ENCODE measurements at regions not wholly inside any gene's neighbourhood (a gene's known extent, or its start where the extent isn't known, plus 50 kb on each side); places are given as distances from the start of the nearest gene placed in this dataset.

DNA sequence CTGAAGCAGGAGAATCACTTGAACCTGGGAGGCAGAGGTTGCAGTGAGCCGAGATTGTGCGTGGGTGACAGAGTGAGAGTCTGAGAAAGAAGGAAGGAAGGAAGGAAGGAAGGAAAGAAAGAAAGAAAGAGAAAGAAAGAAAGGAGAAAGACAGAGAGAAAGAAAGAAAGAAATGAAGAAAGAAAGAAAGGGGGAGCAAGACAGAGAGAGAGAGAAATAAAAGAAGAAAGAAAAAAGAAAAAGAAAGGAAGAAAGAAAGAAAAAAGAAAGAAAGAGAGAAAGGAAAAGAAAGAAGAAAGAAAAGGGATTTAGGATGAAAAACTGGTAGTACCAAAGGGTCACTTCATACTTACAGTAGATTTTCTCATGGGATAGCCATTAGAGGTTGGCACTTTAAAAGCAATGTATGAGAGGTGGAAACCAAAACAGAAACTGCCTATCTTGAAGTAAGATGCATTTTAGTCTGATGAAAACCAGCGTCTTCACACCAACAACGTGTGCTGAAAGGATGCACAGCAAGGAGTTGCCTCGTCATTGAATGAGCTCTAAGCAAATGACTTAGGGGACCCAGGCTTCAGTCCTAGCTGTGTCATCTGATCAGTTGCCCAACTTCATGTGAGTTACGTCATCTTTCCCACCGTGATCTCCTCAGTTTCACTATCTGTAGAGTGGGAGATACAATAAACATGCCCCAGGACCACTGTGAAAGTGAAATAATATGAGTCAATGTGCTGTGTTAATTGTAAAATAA lies 133.9 kb upstream of the NEDD9 start:
- no peak for TF ChIP-seq TP53 (CRISPR knock-in tag; IDR thresholded peaks at IDR 0.05)
- TF ChIP-seq, protein P1, sequence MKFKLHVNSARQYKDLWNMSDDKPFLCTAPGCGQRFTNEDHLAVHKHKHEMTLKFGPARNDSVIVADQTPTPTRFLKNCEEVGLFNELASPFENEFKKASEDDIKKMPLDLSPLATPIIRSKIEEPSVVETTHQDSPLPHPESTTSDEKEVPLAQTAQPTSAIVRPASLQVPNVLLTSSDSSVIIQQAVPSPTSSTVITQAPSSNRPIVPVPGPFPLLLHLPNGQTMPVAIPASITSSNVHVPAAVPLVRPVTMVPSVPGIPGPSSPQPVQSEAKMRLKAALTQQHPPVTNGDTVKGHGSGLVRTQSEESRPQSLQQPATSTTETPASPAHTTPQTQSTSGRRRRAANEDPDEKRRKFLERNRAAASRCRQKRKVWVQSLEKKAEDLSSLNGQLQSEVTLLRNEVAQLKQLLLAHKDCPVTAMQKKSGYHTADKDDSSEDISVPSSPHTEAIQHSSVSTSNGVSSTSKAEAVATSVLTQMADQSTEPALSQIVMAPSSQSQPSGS (CRISPR knock-in tag; IDR thresholded peaks at IDR 0.05; ENCODE audit: borderline replicate concordance, low read depth): no peak
- TF ChIP-seq, protein P2, sequence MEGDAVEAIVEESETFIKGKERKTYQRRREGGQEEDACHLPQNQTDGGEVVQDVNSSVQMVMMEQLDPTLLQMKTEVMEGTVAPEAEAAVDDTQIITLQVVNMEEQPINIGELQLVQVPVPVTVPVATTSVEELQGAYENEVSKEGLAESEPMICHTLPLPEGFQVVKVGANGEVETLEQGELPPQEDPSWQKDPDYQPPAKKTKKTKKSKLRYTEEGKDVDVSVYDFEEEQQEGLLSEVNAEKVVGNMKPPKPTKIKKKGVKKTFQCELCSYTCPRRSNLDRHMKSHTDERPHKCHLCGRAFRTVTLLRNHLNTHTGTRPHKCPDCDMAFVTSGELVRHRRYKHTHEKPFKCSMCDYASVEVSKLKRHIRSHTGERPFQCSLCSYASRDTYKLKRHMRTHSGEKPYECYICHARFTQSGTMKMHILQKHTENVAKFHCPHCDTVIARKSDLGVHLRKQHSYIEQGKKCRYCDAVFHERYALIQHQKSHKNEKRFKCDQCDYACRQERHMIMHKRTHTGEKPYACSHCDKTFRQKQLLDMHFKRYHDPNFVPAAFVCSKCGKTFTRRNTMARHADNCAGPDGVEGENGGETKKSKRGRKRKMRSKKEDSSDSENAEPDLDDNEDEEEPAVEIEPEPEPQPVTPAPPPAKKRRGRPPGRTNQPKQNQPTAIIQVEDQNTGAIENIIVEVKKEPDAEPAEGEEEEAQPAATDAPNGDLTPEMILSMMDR (IDR thresholded peaks at IDR 0.05): no peak
- no peak for TF ChIP-seq CBFB (CRISPR knock-in tag; IDR thresholded peaks at IDR 0.05; ENCODE audit: low read depth)
- no peak for TF ChIP-seq NR3C1 (CRISPR knock-in tag; conservative IDR thresholded peaks at IDR 0.05; ENCODE audit: low read depth)
- TF ChIP-seq, protein P3, sequence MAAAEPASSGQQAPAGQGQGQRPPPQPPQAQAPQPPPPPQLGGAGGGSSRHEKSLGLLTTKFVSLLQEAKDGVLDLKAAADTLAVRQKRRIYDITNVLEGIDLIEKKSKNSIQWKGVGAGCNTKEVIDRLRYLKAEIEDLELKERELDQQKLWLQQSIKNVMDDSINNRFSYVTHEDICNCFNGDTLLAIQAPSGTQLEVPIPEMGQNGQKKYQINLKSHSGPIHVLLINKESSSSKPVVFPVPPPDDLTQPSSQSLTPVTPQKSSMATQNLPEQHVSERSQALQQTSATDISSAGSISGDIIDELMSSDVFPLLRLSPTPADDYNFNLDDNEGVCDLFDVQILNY (CRISPR knock-in tag; IDR thresholded peaks at IDR 0.05): no peak
- TF ChIP-seq, protein P4, sequence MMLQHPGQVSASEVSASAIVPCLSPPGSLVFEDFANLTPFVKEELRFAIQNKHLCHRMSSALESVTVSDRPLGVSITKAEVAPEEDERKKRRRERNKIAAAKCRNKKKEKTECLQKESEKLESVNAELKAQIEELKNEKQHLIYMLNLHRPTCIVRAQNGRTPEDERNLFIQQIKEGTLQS (CRISPR knock-in tag; conservative IDR thresholded peaks at IDR 0.05): no peak
- no peak for TF ChIP-seq SP1 (CRISPR knock-in tag; conservative IDR thresholded peaks at IDR 0.05)
- TF ChIP-seq NR1H2 (CRISPR knock-in tag; IDR thresholded peaks at IDR 0.05): no peak
- TF ChIP-seq JUN (CRISPR knock-in tag; IDR thresholded peaks at IDR 0.05): no peak

Measured in WTC11 (cell line).